ENCODE measurements at regions not wholly inside any gene's neighbourhood (a gene's known extent, or its start where the extent isn't known, plus 50 kb on each side); places are given as distances from the start of the nearest gene placed in this dataset.

DNA sequence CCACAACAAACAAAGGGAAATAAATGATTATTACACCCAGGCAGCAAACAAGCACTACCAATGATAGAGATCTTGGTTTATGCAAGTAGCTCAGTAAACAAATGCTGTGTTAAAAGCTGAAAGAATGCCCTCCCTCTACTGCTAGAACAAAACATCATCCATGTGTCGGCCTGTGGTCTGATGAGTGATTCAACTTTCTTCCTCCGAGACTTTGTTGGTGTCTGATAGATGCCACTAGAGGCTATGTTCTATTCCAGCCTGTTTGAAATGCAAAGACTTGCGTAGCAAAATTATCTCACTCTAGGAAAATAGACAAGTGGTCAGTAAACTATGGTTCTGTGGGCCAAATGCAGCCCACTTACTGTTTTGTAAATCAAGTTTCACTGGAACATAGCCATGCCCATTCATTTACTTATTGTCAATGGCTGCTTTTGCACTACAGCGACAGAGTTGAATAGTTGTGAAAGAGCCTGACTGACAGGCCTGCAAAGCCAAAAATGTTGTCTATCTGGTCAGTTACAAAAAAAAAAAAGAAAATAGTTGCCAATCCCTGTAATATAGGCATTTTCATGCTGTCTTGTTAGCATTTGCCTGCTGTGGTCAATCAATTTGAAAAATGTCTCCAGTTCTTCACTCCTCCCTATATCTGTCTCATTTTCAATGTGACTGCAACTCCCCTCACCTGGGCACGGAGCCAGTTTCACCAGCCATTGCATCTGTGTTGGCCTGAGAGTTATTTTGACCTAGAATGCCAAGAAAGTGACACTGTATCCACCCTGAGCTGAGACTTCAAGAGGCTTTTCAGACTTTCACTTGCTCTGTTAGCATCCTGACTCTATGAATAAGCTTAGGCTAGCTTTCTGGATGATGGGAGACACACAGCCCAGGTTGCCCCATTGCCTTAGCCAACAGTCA lies 544.6 kb upstream of the BTBD3 start:
- no peak for DNase-seq (ENCODE audit: extremely low read depth, low read depth, low spot score)

DNA sequence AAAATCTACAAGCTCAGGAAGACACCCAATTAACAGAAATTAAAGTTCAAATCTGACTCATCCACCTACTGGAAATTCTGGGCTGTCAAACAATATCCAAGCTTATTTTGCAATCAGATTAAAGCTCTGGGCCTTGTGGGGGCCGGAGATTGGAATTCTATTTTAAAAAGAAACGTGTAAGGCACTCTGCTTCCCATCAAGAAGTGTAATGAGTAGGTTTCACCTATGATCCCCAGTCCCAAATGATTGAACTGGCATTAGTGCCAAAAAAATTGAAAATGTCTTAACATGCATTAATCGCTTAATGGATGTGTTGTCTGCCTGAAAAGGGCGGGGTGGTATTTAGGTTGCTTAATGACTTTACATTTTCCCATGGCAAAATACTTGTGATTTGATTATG lies 542.4 kb upstream of the BTBD3 start:
- no peak for DNase-seq (ENCODE audit: extremely low read depth, low read depth, low spot score)

DNA sequence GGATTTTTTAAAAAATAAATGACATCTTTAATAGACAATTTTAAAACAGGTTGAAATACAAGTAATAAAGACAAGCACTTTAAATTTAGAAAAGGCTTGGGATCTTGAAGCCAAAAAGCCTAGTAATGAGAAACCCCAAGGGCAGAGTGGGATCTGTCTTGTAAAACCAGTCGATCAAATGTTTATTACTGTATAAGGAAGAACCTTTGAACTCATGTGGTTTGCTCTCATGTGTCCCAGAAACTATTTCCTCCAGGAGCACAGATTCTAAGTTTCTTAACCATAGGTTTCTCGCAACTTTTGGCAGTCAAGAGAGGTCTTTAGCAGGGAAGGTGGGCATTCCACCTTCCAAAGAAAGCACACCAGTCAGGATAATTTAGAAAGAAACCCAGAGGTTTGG lies 541.7 kb upstream of the BTBD3 start:
- DNase-seq (ENCODE audit: extremely low read depth, low read depth, low spot score), result no peak

DNA sequence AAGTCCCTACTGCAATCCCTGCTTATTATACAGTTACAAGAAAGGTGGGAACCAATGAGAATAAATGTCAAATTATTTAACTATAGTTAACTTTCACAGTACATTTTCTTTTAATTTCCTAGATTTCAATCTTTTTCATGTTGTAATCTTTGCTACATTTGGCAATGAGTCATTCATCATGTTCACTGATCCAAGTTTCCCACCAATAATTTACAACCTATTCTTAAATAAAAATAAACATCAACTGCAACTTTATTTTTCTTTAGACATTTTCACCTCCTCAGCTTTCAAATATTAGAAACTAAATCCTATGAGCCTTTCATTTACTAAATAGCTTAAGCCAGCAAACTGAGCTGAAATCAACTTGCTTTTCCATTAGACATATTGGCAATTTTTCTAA lies 541.3 kb upstream of the BTBD3 start:
- DNase-seq (ENCODE audit: extremely low read depth, low read depth, low spot score), result no peak

DNA sequence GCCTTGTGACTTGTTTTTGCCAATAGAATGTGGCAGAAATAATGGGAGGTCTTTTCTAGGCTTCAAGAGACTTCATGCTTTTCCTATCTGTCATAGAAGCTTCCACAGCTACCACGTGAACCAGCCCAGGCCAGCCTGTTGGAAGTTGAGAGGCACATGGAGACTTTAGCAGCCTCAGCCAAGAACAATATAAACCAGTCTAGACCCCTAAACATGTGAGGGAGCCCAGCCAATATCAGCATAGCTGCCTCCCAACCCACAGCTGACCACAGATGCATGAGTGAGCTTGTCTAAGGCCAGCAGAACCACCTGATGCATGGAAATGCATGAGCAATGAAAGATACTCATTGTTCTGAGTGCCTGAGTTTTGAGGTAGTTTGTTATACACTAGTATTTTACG lies 540.7 kb upstream of the BTBD3 start:
- no peak for DNase-seq (ENCODE audit: extremely low read depth, low read depth, low spot score)

DNA sequence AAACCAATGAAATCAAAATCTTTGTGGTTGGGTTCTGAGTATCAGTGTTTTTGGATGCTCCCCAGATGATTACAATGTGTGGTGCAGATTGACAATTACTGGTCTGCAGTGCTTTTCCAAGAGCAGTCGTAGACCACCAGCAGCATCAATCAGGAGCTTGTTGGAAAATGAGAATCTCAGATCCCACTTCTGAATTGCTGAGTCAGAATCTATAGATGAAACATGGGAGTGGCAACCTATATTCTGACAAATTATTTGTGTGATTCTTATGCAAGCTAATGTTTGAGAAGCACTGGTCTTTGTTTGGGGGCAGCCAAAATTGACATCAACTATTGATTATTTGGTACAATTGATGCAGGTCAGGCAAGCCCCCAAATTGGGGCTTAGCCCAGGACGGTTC lies 539.9 kb upstream of the BTBD3 start:
- DNase-seq (ENCODE audit: extremely low read depth, low read depth, low spot score), result no peak

DNA sequence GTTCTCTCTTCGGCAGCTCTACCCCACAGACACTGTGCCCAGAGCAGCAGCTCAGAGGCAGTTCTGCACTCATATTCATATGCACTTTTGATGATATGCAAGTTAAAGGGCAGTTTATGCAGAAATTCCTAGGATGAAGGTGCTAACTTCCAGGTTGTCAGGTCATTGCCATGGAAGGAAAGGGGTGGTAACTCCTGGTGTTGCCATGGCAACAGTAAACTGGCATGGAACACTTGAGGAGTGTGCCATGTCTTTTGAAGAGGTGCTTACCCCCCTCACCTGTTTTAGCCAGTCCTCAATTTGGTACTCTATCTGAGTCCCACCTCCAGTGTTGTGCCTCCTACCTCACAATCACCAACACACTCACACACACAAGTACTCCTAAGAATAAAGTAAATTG lies 539.4 kb upstream of the BTBD3 start:
- DNase-seq (ENCODE audit: extremely low read depth, low read depth, low spot score), result no peak

DNA sequence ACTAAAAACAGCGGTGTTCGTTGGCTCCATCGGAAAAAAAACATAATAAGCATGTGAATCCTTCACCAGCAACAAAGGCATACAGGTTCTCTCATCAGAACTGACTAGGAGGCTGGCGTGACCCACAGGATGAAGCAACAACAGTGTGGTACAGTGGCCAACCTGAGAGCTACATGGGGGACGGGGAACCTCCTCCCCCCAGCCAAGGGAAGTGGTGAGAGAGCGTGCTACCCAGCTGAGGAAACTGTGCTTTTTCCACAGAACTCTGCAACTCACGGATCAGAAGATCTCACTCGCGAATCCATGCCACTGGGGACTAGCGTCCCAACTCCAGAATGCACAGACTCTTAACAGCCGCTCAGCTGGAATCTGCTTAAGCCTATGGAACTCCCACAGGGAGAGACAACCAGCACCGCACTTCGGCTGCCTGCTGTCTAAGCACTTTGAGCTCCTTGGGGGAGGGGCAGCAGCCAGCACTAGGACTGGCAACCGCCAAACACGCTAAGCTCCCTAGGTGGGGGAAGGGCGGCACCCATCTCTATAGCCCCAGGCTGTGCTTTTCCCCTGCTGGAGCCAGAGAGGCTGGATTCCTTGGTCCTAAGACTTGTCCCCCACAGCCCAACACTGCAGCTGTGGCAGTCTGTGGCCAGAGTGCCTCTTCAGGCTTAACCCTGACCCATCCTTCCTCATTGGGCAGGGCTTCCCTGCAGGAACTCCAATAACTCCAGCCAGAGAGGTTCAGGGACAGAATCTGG lies 538.3 kb upstream of the BTBD3 start:
- no peak for DNase-seq (ENCODE audit: extremely low read depth, low read depth, low spot score)

DNA sequence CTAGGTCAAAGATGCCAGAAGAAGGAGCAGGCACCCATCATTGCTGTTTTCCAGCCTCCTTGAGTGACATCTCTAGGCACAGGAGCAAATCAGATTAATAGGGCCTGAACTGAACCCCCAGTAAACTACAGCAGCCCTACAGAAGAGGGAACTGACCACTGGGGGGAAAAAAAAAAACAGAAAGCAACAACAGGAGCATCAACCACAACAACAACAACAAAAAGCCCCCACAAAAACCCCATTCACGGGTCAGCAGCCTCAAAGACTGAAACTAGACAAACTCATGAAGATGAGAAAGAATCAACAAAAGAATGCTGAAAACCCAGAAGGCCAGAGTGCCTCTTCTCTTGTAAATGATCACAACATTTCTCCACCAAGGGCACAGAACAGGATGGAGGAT lies 537.4 kb upstream of the BTBD3 start:
- no peak for DNase-seq (ENCODE audit: extremely low read depth, low read depth, low spot score)

DNA sequence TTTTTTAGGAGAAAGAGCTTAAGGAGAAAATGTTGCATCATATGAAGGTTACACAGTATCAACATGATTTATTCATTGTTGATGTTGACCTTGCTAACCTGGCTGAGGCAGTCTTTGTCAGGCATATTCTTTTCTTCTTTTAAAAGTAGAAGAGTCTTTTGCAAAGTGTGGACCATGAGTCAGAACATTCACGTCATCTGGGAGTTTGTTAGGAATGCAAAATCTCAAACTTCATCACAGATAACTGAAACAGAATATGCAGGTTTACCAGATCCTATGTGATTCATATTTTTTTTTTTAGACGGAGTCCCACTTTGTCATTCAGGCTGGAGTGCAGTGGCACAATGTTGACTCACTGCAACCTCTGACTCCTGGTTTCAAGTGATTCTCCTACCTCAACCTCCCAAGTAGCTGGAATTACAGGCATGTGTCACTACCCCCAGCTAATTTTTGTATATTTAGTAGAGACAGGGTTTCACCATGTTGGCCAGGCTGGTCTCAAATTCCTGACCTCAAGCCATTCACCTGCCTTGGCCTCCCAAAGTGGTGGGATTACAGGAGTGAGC lies 530.4 kb upstream of the BTBD3 start:
- no peak for DNase-seq (ENCODE audit: extremely low read depth, low read depth, low spot score)

DNA sequence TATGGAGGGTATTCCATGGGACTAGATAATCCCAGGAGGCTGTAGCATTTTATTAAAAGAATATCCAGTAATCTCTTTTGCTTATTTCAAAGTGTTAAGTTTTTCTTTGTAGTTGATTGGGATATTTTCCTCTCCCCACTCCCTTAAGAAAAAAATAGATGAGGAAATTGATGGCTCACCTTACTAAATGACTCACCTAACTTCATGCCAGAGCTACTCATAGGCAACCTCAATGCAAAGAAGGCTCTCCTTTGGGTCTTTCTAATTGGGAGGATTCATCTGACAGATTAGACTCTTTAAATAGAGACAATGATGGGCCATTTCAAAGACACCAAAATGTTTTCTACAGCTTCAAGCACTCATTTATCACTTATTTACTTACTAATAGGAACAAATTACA lies 528.5 kb upstream of the BTBD3 start:
- no peak for DNase-seq (ENCODE audit: extremely low read depth, low read depth, low spot score)

DNA sequence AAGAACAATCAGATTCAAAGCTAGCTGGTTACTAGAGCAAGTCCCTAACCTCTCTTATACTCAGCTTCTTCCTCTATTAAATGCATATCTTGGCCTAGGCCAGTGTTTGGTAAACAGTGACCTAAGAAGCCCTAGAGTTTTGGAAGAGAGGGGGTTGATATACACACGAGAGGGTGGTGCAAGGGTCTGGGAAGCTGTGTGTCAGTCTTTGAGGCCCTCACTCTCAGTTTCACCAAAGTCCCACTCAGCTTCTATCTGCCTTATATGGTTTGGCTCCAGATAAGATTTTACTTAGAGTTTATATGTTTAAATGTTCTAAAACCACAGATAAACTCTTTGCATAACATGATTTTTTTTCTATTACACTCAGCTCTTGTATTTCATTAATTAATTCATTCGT lies 526.1 kb upstream of the BTBD3 start:
- DNase-seq (ENCODE audit: extremely low read depth, low read depth, low spot score), result no peak

DNA sequence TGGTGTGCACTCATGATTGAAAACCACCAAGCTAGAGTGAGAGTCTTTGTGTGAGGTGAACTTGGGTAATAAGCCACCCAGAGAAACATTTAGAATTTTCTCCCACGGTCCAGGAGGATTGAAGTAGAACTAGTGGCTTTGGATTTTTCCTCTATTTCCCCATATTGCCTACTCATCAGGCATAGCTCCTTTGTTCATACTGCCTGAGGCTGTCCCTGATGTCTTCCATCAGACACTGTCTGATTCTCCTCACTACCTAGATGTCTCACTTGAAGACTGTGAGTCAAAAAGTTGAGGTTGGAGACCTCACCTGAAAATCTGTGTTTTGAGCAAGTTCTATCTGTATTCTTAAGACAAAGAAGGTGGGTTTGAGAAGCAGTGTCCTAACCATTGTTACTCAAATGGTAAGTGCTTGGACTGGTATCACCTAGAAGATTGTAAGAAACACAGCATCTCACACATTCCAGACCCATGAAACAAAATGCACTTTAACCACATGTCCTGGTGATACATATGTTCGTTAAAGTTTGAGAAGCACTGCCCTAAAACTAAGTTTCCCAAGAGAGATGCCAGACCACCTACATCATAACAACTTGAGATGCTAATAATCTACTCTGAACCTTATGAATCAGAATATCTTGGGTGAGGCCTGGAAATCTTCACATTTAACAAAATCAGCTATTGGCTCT lies 523.4 kb upstream of the BTBD3 start:
- no peak for DNase-seq (ENCODE audit: extremely low read depth, low read depth, low spot score)

DNA sequence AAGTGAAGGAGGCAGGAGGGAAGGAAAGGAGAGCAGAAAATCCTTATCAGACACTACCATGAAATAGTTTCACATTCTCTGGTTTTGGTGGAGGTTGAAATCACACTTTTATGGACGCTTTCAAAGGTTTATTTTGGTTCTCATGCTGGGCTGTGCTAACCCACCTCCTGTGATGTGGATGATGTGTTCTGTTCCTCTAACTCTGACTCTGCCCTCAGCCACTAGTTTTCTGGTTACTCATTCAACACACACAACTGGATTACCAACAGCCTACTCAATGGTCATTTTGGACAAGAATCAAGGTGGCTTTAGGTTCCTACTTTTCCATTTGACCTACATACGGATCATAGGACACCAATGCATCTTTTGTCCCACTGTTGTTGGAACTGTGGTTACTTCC lies 522.1 kb upstream of the BTBD3 start:
- no peak for DNase-seq (ENCODE audit: extremely low read depth, low read depth, low spot score)

DNA sequence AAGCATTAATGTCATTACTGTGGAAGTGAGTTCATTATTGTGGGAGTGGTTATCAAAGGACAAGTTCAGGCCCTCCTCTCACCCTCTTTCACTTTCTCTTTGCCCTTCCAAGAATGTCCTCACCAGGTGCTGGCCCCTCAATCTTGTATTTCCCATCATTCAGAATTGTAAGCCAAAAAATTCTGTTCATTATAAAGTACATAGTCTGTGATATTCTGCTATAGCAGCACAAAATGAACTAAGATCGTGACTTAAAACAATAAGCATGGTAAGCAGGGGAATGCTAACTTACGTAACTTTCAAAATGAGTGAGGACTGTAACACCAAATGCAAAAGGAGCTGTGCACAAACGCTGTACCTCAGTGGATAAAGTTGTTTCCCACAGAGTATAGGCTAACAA lies 515.7 kb upstream of the BTBD3 start:
- no peak for DNase-seq (ENCODE audit: extremely low read depth, low read depth, low spot score)

DNA sequence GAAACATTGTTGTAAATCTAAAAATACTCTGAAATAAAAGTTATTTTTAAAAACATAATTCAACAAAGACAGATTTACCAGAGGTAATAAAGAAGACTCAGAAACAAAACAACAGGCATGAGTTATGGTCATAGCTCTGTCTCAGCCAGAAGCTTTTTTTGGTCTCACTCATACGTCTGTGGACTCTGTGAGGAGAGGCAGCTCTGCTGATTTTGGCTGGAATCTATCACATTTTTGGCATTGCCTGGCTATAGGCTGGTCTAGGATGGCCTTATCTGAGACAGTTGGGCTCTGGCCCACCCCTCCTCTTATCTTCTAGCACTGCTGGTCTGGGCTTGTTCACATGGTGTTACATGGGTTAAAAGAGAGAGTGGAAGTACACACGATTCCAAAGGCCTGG lies 514.0 kb upstream of the BTBD3 start:
- no peak for DNase-seq (ENCODE audit: extremely low read depth, low read depth, low spot score)

DNA sequence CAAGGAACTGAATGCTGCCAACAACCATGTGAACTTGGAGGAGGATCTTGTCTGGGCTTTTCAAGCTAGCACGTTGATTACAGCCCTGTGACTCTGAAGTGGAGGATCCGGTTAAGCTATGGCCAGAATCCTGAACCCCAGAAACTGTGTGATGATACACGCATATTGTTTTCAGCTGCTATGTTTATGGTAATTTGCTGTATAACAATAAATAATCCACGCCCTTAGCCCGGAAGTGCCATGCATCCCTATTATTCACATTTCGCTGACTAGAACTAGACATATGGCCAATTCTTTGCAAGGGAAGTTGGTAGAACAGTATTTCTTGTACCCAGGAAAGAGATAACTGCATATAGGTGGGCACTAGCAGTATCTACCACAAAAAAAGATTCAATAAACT lies 510.8 kb upstream of the BTBD3 start:
- no peak for DNase-seq (ENCODE audit: extremely low read depth, low read depth, low spot score)

DNA sequence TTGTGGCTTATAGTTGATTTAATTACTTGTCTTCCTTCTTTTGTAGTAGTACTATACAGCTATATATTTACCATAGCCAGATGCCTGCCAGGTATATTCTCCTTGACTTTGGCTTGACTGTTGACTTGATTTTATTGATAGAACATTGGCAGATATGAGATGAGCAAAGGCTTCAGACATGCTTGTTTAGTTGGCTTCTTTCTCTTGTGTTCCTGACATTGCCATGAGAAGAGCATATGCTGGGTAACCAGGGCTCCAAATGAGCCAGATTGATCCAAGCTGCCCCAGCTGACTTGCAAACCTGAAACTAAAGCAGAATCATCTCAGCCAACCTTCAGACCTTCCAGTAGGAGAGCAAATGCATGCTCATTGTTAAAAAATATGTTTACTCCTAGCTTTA lies 508.1 kb upstream of the BTBD3 start:
- DNase-seq (ENCODE audit: extremely low read depth, low read depth, low spot score), result no peak

DNA sequence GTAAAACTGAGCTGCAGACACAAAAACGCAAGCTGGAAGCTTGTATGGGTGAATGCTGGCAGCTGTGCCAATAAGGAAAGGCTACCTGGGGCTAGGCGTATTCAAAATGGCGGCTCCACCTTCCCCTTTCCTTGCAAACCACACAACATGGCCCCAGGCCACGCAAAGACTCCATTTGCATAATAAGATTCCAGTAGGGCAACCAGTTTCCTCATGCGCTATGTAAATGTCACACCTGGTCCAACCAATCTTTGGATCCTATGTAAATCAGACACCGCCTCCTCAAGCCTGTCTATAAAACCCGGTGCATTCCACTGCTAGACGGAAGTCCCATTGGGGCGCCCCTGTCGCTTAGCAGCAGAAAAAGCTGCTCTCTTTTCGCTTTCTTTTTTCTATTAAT lies 505.9 kb upstream of the BTBD3 start:
- DNase-seq (ENCODE audit: extremely low read depth, low read depth, low spot score), result no peak

DNA sequence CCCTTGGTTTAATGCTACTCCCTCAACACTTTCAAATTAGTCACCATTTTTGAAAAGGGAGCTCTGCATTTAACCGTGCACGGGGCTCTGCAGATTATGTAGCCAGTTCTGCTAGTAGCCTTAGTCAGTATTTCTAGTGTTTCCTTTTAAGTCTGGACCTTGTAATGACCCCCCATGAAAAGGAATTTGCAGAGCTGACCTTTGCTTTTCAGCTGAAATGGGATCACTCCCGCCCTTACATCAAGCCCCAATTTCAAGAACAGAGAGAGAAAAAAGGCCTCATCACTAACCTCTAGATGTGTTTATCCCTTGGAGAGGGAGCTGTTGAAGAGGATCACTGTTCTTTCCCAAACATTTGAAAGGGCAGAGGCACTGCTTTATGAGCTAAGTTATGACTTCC lies 490.7 kb upstream of the BTBD3 start:
- DNase-seq (ENCODE audit: extremely low read depth, low read depth, low spot score), result no peak

DNA sequence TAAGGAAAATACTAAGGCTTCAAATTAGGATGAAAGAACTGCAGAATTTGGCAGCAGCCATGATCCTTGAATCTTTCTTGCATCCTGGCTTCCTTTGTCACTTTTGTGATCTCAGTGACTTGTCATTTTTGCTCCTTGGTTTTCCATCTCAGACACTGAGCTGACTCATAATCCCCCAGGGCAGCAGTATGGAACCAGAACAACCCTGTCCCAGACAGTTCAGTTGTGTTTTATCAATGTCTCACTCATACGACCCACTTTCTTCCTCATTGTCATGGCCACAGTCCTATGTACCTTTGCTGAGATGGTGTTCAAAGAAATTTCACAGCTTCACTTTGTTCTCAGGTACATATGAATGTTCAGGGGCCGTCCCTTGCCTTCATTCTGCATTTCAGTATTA lies 488.5 kb upstream of the BTBD3 start:
- DNase-seq (ENCODE audit: extremely low read depth, low read depth, low spot score), result no peak
